ENCODE measurements at regions not wholly inside any gene's neighbourhood (a gene's known extent, or its start where the extent isn't known, plus 50 kb on each side); places are given as distances from the start of the nearest gene placed in this dataset.

- Mint-ChIP-seq H3K27ac (ENCODE audit: unreplicated experiment) (no peak overlapping the region), H3K4me1 (ENCODE audit: unreplicated experiment) (peaks cover 16% of the 10 kb centered on the region)
- DNase-seq (ENCODE audit: extremely low spot score, unreplicated experiment), result peak; percentile 85
Measured at GRCh38 chr11:8814923-8815240, 96.1 kb upstream of the AKIP1 start.

GRCh38 chr11:8818421-8818820 is 92.6 kb upstream of the AKIP1 start:
- H3K27me3 Mint-ChIP-seq (ENCODE audit: unreplicated experiment), result no peaks in the 10 kb centered on the region
- no peak overlapping the region for H3K4me3 Mint-ChIP-seq (ENCODE audit: unreplicated experiment)
- no peaks in the 10 kb centered on the region for H3K9me3 Mint-ChIP-seq (ENCODE audit: unreplicated experiment)
- no peak overlapping the region for H3K27ac Mint-ChIP-seq (ENCODE audit: unreplicated experiment)
- TF ChIP-seq, protein P1, sequence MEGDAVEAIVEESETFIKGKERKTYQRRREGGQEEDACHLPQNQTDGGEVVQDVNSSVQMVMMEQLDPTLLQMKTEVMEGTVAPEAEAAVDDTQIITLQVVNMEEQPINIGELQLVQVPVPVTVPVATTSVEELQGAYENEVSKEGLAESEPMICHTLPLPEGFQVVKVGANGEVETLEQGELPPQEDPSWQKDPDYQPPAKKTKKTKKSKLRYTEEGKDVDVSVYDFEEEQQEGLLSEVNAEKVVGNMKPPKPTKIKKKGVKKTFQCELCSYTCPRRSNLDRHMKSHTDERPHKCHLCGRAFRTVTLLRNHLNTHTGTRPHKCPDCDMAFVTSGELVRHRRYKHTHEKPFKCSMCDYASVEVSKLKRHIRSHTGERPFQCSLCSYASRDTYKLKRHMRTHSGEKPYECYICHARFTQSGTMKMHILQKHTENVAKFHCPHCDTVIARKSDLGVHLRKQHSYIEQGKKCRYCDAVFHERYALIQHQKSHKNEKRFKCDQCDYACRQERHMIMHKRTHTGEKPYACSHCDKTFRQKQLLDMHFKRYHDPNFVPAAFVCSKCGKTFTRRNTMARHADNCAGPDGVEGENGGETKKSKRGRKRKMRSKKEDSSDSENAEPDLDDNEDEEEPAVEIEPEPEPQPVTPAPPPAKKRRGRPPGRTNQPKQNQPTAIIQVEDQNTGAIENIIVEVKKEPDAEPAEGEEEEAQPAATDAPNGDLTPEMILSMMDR (IDR thresholded peaks at IDR 0.05), result no peak
- no peak for DNase-seq (ENCODE audit: extremely low spot score, unreplicated experiment)
- peaks cover 19% of the 10 kb centered on the region for H3K4me1 Mint-ChIP-seq (ENCODE audit: unreplicated experiment)
- H3K36me3 Mint-ChIP-seq (ENCODE audit: unreplicated experiment), result peaks cover 17% of the 10 kb centered on the region

More at GRCh38 chr11:8814923-8815240, 96.1 kb upstream of the AKIP1 start:
- no peaks in the 10 kb centered on the region for H3K27me3 Mint-ChIP-seq (ENCODE audit: unreplicated experiment)
- TF ChIP-seq, protein P1 (IDR thresholded peaks at IDR 0.05), result no peak
- H3K9me3 Mint-ChIP-seq (ENCODE audit: unreplicated experiment), result no peaks in the 10 kb centered on the region
- no peak overlapping the region for H3K4me3 Mint-ChIP-seq (ENCODE audit: unreplicated experiment)
- H3K36me3 Mint-ChIP-seq (ENCODE audit: unreplicated experiment), result peaks cover 10% of the 10 kb centered on the region

- H3K4me1 Mint-ChIP-seq (ENCODE audit: unreplicated experiment), result peaks cover 19% of the 10 kb centered on the region
- peaks cover 25% of the 10 kb centered on the region for H3K36me3 Mint-ChIP-seq (ENCODE audit: unreplicated experiment)
- H3K27ac Mint-ChIP-seq (ENCODE audit: unreplicated experiment), result no peak overlapping the region
- no peak overlapping the region for H3K4me3 Mint-ChIP-seq (ENCODE audit: unreplicated experiment)
- H3K27me3 Mint-ChIP-seq (ENCODE audit: unreplicated experiment), result no peaks in the 10 kb centered on the region
- TF ChIP-seq, protein P1 (IDR thresholded peaks at IDR 0.05), result no peak
- no peak for DNase-seq (ENCODE audit: extremely low spot score, unreplicated experiment)
- H3K9me3 Mint-ChIP-seq (ENCODE audit: unreplicated experiment), result no peaks in the 10 kb centered on the region
Measured at GRCh38 chr11:8820401-8820800, 90.6 kb upstream of the AKIP1 start.

DNA sequence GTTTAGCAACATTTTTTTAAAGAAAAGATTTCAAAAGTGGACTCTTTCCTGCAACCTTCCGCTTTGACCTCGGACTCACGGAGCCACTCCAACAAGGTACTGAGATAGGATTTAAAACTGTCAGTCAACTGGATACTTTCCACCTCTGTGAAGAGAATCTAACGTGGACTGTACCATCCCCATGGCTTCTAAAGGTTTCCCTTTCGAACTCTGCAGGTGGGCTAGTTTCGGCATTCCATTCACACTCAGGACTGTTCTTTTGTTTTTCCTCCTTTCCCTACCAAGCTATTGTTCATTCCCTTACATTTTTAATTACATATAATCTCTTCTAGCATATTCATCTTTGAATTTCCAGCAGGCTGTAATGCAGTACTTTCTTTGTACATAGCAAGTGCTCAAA is 88.5 kb upstream of the AKIP1 start:
- no peak for DNase-seq (ENCODE audit: extremely low spot score, unreplicated experiment)
- Mint-ChIP-seq H3K4me1 (ENCODE audit: unreplicated experiment) (peaks cover 8% of the 10 kb centered on the region), H3K27ac (ENCODE audit: unreplicated experiment) (no peak overlapping the region), H3K27me3 (ENCODE audit: unreplicated experiment) (no peaks in the 10 kb centered on the region), H3K9me3 (ENCODE audit: unreplicated experiment) (no peaks in the 10 kb centered on the region), H3K36me3 (ENCODE audit: unreplicated experiment) (peaks cover 24% of the 10 kb centered on the region), H3K4me3 (ENCODE audit: unreplicated experiment) (no peak overlapping the region)
- TF ChIP-seq, protein P1 (IDR thresholded peaks at IDR 0.05), result no peak

GRCh38 chr11:8823174-8823742 is 87.7 kb upstream of the AKIP1 start:
- H3K27ac Mint-ChIP-seq (ENCODE audit: unreplicated experiment), result no peak overlapping the region
- no peaks in the 10 kb centered on the region for H3K9me3 Mint-ChIP-seq (ENCODE audit: unreplicated experiment)
- TF ChIP-seq, protein P1 (IDR thresholded peaks at IDR 0.05), result no peak
- no peak for DNase-seq (ENCODE audit: extremely low spot score, unreplicated experiment)
- peaks cover 6% of the 10 kb centered on the region for H3K4me1 Mint-ChIP-seq (ENCODE audit: unreplicated experiment)
- no peak overlapping the region for H3K4me3 Mint-ChIP-seq (ENCODE audit: unreplicated experiment)
- H3K27me3 Mint-ChIP-seq (ENCODE audit: unreplicated experiment), result no peaks in the 10 kb centered on the region
- H3K36me3 Mint-ChIP-seq (ENCODE audit: unreplicated experiment), result peaks cover 22% of the 10 kb centered on the region

Data from osteocyte (in vitro differentiated cells).